Fibroblast of lung (primary cell): ENCODE measurements at regions not wholly inside any gene's neighbourhood (a gene's known extent, or its start where the extent isn't known, plus 50 kb on each side); places are given as distances from the start of the nearest gene placed in this dataset.

ENCODE experiments used
- EZH2 ChIP-seq: IDR thresholded peaks from 2 replicates; pipeline ENCODE4 v1.5.1; 2012; ENCODE audit warnings: low read length, control low read depth, mild to moderate bottlenecking; ENCODE audit errors: missing control alignments
- TF ChIP-seq, protein P1 (sequence below), 2 donors: IDR thresholded peaks in 1 of 2; conservative IDR thresholded peaks in 1 of 2; 1 replicate in 1 of 2; 2 replicates in 1 of 2; pipeline ENCODE4 v1.5.1; 2011 to 2012; ENCODE audit warnings: low read length in 2 of 2, control low read depth in 1 of 2, inconsistent platforms in 1 of 2, low read depth in 1 of 2, mild to moderate bottlenecking in 1 of 2

DNA sequence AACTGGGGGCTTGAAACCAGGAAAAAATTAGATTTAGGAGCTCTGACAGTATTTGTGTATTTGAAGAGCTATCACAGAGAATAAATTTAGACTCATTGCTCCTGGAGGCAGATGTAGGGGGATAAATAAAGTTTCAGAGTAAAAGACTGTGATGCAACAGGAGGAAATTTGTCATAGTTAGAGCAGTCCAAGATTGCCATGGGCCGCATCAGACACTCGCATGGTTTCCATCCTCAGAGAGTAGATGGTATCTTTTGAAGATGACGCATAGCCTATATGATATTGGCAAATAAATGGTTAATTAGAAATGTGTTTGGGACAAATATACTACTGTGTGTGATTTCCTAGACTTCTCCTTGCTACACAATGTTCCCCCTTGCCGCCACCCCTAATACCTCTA is 170.5 kb downstream of the FTCDNL1 start:
- TF ChIP-seq, protein P1, sequence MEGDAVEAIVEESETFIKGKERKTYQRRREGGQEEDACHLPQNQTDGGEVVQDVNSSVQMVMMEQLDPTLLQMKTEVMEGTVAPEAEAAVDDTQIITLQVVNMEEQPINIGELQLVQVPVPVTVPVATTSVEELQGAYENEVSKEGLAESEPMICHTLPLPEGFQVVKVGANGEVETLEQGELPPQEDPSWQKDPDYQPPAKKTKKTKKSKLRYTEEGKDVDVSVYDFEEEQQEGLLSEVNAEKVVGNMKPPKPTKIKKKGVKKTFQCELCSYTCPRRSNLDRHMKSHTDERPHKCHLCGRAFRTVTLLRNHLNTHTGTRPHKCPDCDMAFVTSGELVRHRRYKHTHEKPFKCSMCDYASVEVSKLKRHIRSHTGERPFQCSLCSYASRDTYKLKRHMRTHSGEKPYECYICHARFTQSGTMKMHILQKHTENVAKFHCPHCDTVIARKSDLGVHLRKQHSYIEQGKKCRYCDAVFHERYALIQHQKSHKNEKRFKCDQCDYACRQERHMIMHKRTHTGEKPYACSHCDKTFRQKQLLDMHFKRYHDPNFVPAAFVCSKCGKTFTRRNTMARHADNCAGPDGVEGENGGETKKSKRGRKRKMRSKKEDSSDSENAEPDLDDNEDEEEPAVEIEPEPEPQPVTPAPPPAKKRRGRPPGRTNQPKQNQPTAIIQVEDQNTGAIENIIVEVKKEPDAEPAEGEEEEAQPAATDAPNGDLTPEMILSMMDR (conservative IDR thresholded peaks at IDR 0.05 in 1 of 2, IDR thresholded peaks at IDR 0.05 in 1 of 2; ENCODE audit: low read depth in 1 of 2, low read length in 2 of 2) = no peak
- TF ChIP-seq EZH2 = no peak
